H9 (cell line): ENCODE measurements at regions not wholly inside any gene's neighbourhood (a gene's known extent, or its start where the extent isn't known, plus 50 kb on each side); places are given as distances from the start of the nearest gene placed in this dataset.

Experiments used
- DNase-seq: peaks from one replicate; pipeline ENCODE4 v3.0.0-alpha.2; 2017
- H2AFZ ChIP-seq: one replicate; pipeline ENCODE4 v1.6.1; 2013; ENCODE audit warnings: mild to moderate bottlenecking, low read length, control low read depth, moderate library complexity
- H2AK5ac ChIP-seq: 2 replicates; pipeline ENCODE4 v1.6.1; 2013; ENCODE audit warnings: low read length, control low read depth, mixed read lengths; ENCODE audit not compliant: insufficient read length
- H2BK120ac ChIP-seq: one replicate; pipeline ENCODE4 v1.6.1; 2013; ENCODE audit warnings: low read depth, mild to moderate bottlenecking, low read length, control low read depth, inconsistent platforms; ENCODE audit not compliant: poor library complexity, severe bottlenecking
- H2BK12ac ChIP-seq: 2 replicates; pipeline ENCODE4 v1.6.1; 2013; ENCODE audit warnings: low read length, control low read depth, mixed read lengths, low read depth; ENCODE audit not compliant: insufficient read length
- H2BK15ac ChIP-seq: 2 replicates; pipeline ENCODE4 v1.6.1; 2013; ENCODE audit warnings: low read depth, low read length, control low read depth
- H2BK20ac ChIP-seq: one replicate; pipeline ENCODE4 v1.6.1; 2013; ENCODE audit warnings: low read depth, mild to moderate bottlenecking, low read length, control low read depth, inconsistent platforms; ENCODE audit not compliant: poor library complexity, severe bottlenecking
- H2BK5ac ChIP-seq: 2 replicates; pipeline ENCODE4 v1.6.1; 2013; ENCODE audit warnings: low read length, control low read depth, mixed read lengths; ENCODE audit not compliant: insufficient read length
- H3K14ac ChIP-seq: 2 replicates; pipeline ENCODE4 v1.6.1; 2013; ENCODE audit warnings: low read length, control low read depth; ENCODE audit not compliant: insufficient read depth
- H3K18ac ChIP-seq: 2 replicates; pipeline ENCODE4 v1.6.1; 2013; ENCODE audit warnings: low read depth, mild to moderate bottlenecking, mixed read lengths, low read length, control low read depth; ENCODE audit not compliant: insufficient read length
- H3K23ac ChIP-seq: 2 replicates; pipeline ENCODE4 v1.6.1; 2013; ENCODE audit warnings: low read length, control low read depth, mixed read lengths, low read depth; ENCODE audit not compliant: insufficient read length
- H3K23me2 ChIP-seq: 2 replicates; pipeline ENCODE4 v1.6.1; 2013; ENCODE audit warnings: low read depth, mild to moderate bottlenecking, mixed read lengths, low read length, control low read depth; ENCODE audit not compliant: insufficient read length, poor library complexity, severe bottlenecking
- H3K27ac ChIP-seq: 2 replicates; pipeline ENCODE4 v1.5.1; 2013; ENCODE audit warnings: low read length, control low read depth, mixed read lengths, low read depth; ENCODE audit not compliant: insufficient read length
- H3K27me3 ChIP-seq: 2 replicates; pipeline ENCODE4 v1.6.1; 2013; ENCODE audit warnings: low read length, control low read depth, inconsistent platforms; ENCODE audit not compliant: insufficient read depth
- H3K4ac ChIP-seq: 2 replicates; pipeline ENCODE4 v1.6.1; 2013; ENCODE audit warnings: low read depth, mild to moderate bottlenecking, control low read depth, inconsistent platforms, low read length, moderate library complexity
- H3K4me1 ChIP-seq: 2 replicates; pipeline ENCODE4 v1.6.1; 2013; ENCODE audit warnings: low read length, control low read depth, inconsistent platforms; ENCODE audit not compliant: insufficient read depth
- H3K4me2 ChIP-seq: 2 replicates; pipeline ENCODE4 v1.6.1; 2013; ENCODE audit warnings: low read length, control low read depth, mixed read lengths; ENCODE audit not compliant: insufficient read length, insufficient read depth
- H3K56ac ChIP-seq: 2 replicates; pipeline ENCODE4 v1.6.1; 2013; ENCODE audit warnings: low read depth, mild to moderate bottlenecking, mixed read lengths, low read length, control low read depth; ENCODE audit not compliant: insufficient read length
- H3K79me1 ChIP-seq: 2 replicates; pipeline ENCODE4 v1.6.1; 2013; ENCODE audit warnings: low read depth, mild to moderate bottlenecking, moderate library complexity, low read length, control low read depth, inconsistent platforms; ENCODE audit not compliant: insufficient read depth, poor library complexity, severe bottlenecking
- H3K79me2 ChIP-seq: 2 replicates; pipeline ENCODE4 v1.6.1; 2013; ENCODE audit warnings: low read length, control low read depth, inconsistent platforms; ENCODE audit not compliant: insufficient read depth
- H3K9ac ChIP-seq: 2 replicates; pipeline ENCODE4 v1.6.1; 2013; ENCODE audit warnings: low read length, control low read depth, mixed read lengths; ENCODE audit not compliant: insufficient read length; ENCODE audit errors: extremely low read depth
- H3K9me3 ChIP-seq: one replicate; pipeline ENCODE4 v1.6.1; 2013; ENCODE audit warnings: low read depth, low read length, inconsistent platforms; ENCODE audit not compliant: control insufficient read depth
- H3T11ph ChIP-seq: one replicate; pipeline ENCODE4 v1.6.1; 2013; ENCODE audit warnings: mild to moderate bottlenecking, low read length, control low read depth, inconsistent platforms
- H4K20me1 ChIP-seq: one replicate; pipeline ENCODE4 v1.6.1; 2013; ENCODE audit not compliant: control insufficient read depth, insufficient read length, insufficient read depth
- H4K5ac ChIP-seq: 2 replicates; pipeline ENCODE4 v1.6.1; 2013; ENCODE audit warnings: low read depth, mild to moderate bottlenecking, mixed read lengths, low read length, control low read depth; ENCODE audit not compliant: insufficient read length
- H4K8ac ChIP-seq: replicated peaks from 2 replicates; pipeline ENCODE4 v1.6.1; 2013; ENCODE audit warnings: low read length, control low read depth, mixed read lengths, low read depth; ENCODE audit not compliant: insufficient read length
- H4K91ac ChIP-seq: 2 replicates; pipeline ENCODE4 v1.6.1; 2013; ENCODE audit warnings: low read depth, mild to moderate bottlenecking, moderate library complexity, mixed read lengths, low read length, control low read depth; ENCODE audit not compliant: insufficient read length
- H3K27ac Mint-ChIP-seq, 3 experiments: 2 replicates in 2 of 3; 3 replicates in 1 of 3; pipeline ENCODE4 v1.8.0; 2020 to 2021; ENCODE audit warnings: mixed read lengths in 3 of 3, mild to moderate bottlenecking in 1 of 3, moderate library complexity in 1 of 3
- H3K27me3 Mint-ChIP-seq: 2 replicates; pipeline ENCODE4 v1.8.0; 2021; ENCODE audit warnings: low read depth, mild to moderate bottlenecking, moderate library complexity, mixed read lengths
- H3K36me3 Mint-ChIP-seq, 3 experiments: 2 replicates in 2 of 3; 3 replicates in 1 of 3; pipeline ENCODE4 v1.8.0; 2020 to 2021; ENCODE audit warnings: low read depth in 3 of 3, mixed read lengths in 3 of 3; ENCODE audit not compliant: insufficient read depth in 1 of 3
- H3K4me1 Mint-ChIP-seq, 2 experiments: 2 replicates each; pipeline ENCODE4 v1.8.0; 2020; ENCODE audit warnings: mixed read lengths in 2 of 2
- H3K4me3 Mint-ChIP-seq, 2 experiments: 2 replicates in 1 of 2; 3 replicates in 1 of 2; pipeline ENCODE4 v1.8.0; 2020 to 2021; ENCODE audit warnings: mild to moderate bottlenecking in 2 of 2, mixed read lengths in 2 of 2, moderate library complexity in 1 of 2
- H3K9me3 Mint-ChIP-seq, 2 experiments: 2 replicates in 1 of 2; 3 replicates in 1 of 2; pipeline ENCODE4 v1.8.0; 2020; ENCODE audit warnings: mild to moderate bottlenecking in 2 of 2, mixed read lengths in 2 of 2, moderate library complexity in 1 of 2
- WGBS: extraction: QIAGEN DNeasy Blood & Tissue Kit; methylation state at CpG from one replicate; pipeline ENCODE4 v1.1.7; 2013; ENCODE audit warnings: missing lambda C conversion rate, low lambda C conversion rate, mixed read lengths; ENCODE audit not compliant: insufficient read length; ENCODE audit errors: extremely low coverage; 5-methylcytosine and 5-hydroxymethylcytosine counted together
- TF ChIP-seq, protein P1 (sequence below): fragments of 200-600 bp; sonication (generic); conservative IDR thresholded peaks from 3 replicates; pipeline ENCODE4 v1.8.0; 2021; ENCODE audit warnings: antibody characterized with exemption, mild to moderate bottlenecking

DNA sequence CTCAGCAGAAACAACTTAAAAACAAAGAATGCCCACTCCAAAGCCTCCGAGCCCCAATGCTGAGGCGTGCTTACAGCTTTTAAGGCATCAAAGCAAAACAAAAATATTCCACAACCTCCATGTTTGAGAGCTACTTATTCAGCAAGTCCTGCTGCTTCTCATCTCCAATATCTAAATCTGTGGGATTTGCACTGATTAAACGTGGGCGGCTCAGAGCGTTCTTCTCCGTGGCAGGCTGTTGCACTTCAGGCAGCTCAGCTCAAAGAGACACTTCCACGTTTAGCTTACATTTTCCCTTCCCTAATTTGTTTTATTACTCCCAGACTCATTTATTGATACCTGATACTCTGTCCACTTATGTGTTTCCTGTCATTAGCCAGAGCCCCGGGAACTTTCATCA, 282.6 kb upstream of the MCTP2 start:
- no peaks in the 10 kb centered on the region for H4K20me1 ChIP-seq
- no peak overlapping the region for H3T11ph ChIP-seq
- H3K4me2 ChIP-seq, result no peak overlapping the region
- no CpG with 5 or more reads among the region's 8 CpGs for WGBS
- no peak overlapping the region for H2AK5ac ChIP-seq
- H3K9me3 Mint-ChIP-seq, result no peaks in the 10 kb centered on the region
- no peaks in the 10 kb centered on the region for H3K27me3 Mint-ChIP-seq
- no peak overlapping the region for H3K4ac ChIP-seq
- H3K23me2 ChIP-seq, result no peaks in the 10 kb centered on the region
- no peaks in the 10 kb centered on the region for H3K79me2 ChIP-seq
- H2BK12ac ChIP-seq, result no peak overlapping the region
- no peak overlapping the region for H3K4me3 Mint-ChIP-seq
- H3K9ac ChIP-seq, result no peak overlapping the region
- DNase-seq, result no peak
- no peak overlapping the region for H2BK20ac ChIP-seq
- H3K79me1 ChIP-seq, result no peaks in the 10 kb centered on the region
- H3K27me3 ChIP-seq, result no peaks in the 10 kb centered on the region
- no peak overlapping the region for H3K18ac ChIP-seq
- H2BK15ac ChIP-seq, result no peak overlapping the region
- H4K91ac ChIP-seq, result no peak overlapping the region
- TF ChIP-seq, protein P1, sequence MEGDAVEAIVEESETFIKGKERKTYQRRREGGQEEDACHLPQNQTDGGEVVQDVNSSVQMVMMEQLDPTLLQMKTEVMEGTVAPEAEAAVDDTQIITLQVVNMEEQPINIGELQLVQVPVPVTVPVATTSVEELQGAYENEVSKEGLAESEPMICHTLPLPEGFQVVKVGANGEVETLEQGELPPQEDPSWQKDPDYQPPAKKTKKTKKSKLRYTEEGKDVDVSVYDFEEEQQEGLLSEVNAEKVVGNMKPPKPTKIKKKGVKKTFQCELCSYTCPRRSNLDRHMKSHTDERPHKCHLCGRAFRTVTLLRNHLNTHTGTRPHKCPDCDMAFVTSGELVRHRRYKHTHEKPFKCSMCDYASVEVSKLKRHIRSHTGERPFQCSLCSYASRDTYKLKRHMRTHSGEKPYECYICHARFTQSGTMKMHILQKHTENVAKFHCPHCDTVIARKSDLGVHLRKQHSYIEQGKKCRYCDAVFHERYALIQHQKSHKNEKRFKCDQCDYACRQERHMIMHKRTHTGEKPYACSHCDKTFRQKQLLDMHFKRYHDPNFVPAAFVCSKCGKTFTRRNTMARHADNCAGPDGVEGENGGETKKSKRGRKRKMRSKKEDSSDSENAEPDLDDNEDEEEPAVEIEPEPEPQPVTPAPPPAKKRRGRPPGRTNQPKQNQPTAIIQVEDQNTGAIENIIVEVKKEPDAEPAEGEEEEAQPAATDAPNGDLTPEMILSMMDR, result no peak
- no peak overlapping the region for H4K8ac ChIP-seq
- no peak overlapping the region for H2BK5ac ChIP-seq
- H3K4me1 ChIP-seq, result no peaks in the 10 kb centered on the region
- H3K27ac Mint-ChIP-seq, result no peak overlapping the region
- no peaks in the 10 kb centered on the region for H3K4me1 Mint-ChIP-seq
- H3K9me3 ChIP-seq, result no peaks in the 10 kb centered on the region
- H4K5ac ChIP-seq, result no peak overlapping the region
- H3K27ac ChIP-seq, result no peak overlapping the region
- no peaks in the 10 kb centered on the region for H3K36me3 Mint-ChIP-seq
- no peak overlapping the region for H2BK120ac ChIP-seq
- no peak overlapping the region for H3K14ac ChIP-seq
- no peak overlapping the region for H3K56ac ChIP-seq
- no peak overlapping the region for H3K23ac ChIP-seq
- no peak overlapping the region for H2AFZ ChIP-seq
